Left ventricle myocardium inferior (tissue), 1 donor: ENCODE measurements at regions not wholly inside any gene's neighbourhood (a gene's known extent, or its start where the extent isn't known, plus 50 kb on each side); places are given as distances from the start of the nearest gene placed in this dataset.

Experiments
- DNase-seq: peaks from one replicate; pipeline ENCODE4 v3.0.0-alpha.2; 2020
- H3K27ac ChIP-seq: fragments of 200-600 bp; replicated peaks from 2 replicates; pipeline ENCODE4 v1.8.0; 2021
- H3K27me3 ChIP-seq: fragments of 200-600 bp; 2 replicates; pipeline ENCODE4 v1.8.0; 2021; ENCODE audit warnings: low read depth
- H3K36me3 ChIP-seq: fragments of 200-600 bp; 2 replicates; pipeline ENCODE4 v1.8.0; 2021
- H3K4me1 ChIP-seq: fragments of 200-600 bp; 2 replicates; pipeline ENCODE4 v1.8.0; 2021
- H3K4me3 ChIP-seq: fragments of 200-600 bp; 2 replicates; pipeline ENCODE4 v1.8.0; 2021; ENCODE audit warnings: mild to moderate bottlenecking, moderate library complexity
- H3K9me3 ChIP-seq: fragments of 200-600 bp; replicated peaks from 2 replicates; pipeline ENCODE4 v1.8.0; 2021
- intact Hi-C: fragments of 100-400 bp; cut with micrococcal nuclease; formaldehyde crosslinking; loops from one replicate; pipeline ENCODE4 v1.11.0; 2022
- TF ChIP-seq, protein P1 (sequence below): fragments of 200-600 bp; IDR thresholded peaks from 2 replicates; pipeline ENCODE4 v1.8.0; 2021; ENCODE audit warnings: antibody characterized with exemption, mild to moderate bottlenecking, borderline replicate concordance
- donor health status: DM: no; HTN: yes; CAD: no; lungs with severe emphysema.

DNA sequence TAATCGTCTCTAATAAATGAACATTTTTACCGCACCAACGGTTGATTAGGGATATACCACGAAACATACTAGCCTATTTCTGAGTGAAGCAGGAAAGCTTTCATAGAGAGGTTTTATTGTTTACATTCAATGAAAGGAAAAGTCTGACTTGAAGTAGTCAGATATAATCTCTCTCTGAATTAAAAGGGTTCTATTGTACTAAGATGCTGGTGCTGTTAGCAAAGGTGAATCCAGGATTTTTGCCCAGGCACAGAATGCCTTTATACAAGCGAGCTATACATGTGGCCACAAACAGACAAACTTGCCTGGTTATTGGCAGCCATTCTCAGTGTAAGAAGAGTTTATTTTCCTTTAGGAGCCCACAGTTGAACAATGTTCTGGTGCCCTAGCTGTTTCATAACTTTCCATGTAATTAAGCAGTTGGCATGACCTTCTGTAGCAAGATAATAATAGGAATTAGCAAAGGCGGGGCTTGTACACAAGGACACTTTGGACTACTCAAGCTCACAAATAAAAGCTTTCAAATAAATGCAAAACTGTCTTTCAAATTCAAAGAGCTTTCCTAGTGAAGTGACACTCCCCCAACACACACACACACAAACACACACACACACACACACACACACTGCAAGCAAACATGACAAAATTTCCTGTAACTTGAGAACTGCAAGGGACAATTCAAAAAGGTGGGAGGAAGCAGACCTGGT lies 198.7 kb upstream of the MAP3K1 start:
- peak overlapping the region; percentile 75 for H3K27ac ChIP-seq
- peaks cover 28% of the 10 kb centered on the region for H3K4me1 ChIP-seq
- no peaks in the 10 kb centered on the region for H3K27me3 ChIP-seq
- no peaks in the 10 kb centered on the region for H3K36me3 ChIP-seq
- no peak for DNase-seq
- peak overlapping the region; percentile 13 for H3K4me3 ChIP-seq
- H3K9me3 ChIP-seq = peaks cover 32% of the 10 kb centered on the region
- TF ChIP-seq, protein P1, sequence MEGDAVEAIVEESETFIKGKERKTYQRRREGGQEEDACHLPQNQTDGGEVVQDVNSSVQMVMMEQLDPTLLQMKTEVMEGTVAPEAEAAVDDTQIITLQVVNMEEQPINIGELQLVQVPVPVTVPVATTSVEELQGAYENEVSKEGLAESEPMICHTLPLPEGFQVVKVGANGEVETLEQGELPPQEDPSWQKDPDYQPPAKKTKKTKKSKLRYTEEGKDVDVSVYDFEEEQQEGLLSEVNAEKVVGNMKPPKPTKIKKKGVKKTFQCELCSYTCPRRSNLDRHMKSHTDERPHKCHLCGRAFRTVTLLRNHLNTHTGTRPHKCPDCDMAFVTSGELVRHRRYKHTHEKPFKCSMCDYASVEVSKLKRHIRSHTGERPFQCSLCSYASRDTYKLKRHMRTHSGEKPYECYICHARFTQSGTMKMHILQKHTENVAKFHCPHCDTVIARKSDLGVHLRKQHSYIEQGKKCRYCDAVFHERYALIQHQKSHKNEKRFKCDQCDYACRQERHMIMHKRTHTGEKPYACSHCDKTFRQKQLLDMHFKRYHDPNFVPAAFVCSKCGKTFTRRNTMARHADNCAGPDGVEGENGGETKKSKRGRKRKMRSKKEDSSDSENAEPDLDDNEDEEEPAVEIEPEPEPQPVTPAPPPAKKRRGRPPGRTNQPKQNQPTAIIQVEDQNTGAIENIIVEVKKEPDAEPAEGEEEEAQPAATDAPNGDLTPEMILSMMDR = no peak
- intact Hi-C loops = no loop called here

- Histone ChIP-seq H3K4me3 (peak overlapping the region; percentile 13), H3K27ac (peak overlapping the region; percentile 75), H3K9me3 (peaks cover 27% of the 10 kb centered on the region), H3K36me3 (no peaks in the 10 kb centered on the region), H3K4me1 (peaks cover 28% of the 10 kb centered on the region), H3K27me3 (no peaks in the 10 kb centered on the region)
- TF ChIP-seq, protein P1 = no peak
- no peak for DNase-seq
- intact Hi-C loops = no loop called here
Observed at GRCh38 chr5:56615361-56616153, 199.8 kb upstream of the MAP3K1 start.

DNA sequence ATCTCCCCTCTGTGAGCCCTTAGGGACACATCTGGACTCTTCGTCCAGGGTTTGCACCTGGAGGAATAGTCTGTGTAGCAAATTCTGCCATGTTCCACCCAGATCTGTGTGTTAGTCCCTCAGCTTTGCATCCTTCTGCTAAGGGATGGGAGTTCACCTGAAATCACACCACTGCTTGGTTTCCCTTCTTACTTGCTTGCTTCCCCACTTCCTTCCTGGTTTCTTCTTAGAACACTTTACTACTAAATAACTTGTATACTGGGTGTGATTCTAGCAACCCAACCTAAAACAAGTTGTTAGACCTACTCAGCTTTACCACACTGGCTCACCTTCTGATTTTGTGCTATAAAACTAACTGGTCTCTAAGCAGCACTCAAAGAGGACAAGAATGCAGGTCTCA lies 202.6 kb upstream of the MAP3K1 start:
- H3K4me1 ChIP-seq = peaks cover 34% of the 10 kb centered on the region
- H3K27me3 ChIP-seq = no peaks in the 10 kb centered on the region
- no peaks in the 10 kb centered on the region for H3K36me3 ChIP-seq
- no peak for DNase-seq
- H3K9me3 ChIP-seq = peaks cover 13% of the 10 kb centered on the region
- intact Hi-C loops = no loop called here
- TF ChIP-seq, protein P1 = no peak
- H3K4me3 ChIP-seq = no peak overlapping the region
- no peak overlapping the region for H3K27ac ChIP-seq

- peaks cover 9% of the 10 kb centered on the region for H3K9me3 ChIP-seq
- H3K4me3 ChIP-seq = no peak overlapping the region
- H3K27me3 ChIP-seq = no peaks in the 10 kb centered on the region
- H3K4me1 ChIP-seq = peaks cover 34% of the 10 kb centered on the region
- H3K27ac ChIP-seq = no peak overlapping the region
- TF ChIP-seq, protein P1 = no peak
- H3K36me3 ChIP-seq = no peaks in the 10 kb centered on the region
- DNase-seq = no peak
- intact Hi-C loops = no loop called here
Observed at GRCh38 chr5:56612353-56612752, 203.0 kb upstream of the MAP3K1 start.

DNA sequence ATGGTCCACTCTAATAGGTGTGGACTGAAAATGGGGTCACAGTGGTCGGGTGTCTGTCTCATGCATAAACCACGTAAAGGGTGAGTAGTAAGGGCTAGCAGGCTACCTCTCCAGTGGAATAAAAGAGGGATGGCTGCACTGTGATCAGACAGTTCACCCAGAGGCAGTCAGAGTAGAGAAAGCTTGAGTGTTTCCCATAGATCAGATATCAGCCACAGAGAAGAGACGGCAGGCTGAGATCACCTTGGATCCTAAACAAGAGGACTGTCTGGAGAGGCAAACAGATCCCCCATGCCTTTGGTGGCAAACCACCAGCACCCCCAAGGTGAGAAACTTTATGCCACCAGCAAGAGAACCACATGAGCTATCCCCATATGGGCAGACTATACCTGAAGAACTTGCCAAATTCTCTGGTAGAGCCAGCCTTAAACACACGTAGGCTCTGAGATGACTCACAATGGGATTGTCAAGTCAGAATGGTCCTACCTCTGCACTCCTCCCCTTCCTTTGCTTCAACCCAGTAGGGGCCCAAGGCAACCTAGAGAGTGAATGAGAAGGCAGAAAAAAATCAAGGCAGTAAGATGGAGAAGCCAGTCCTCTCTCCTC lies 205.2 kb upstream of the MAP3K1 start:
- peaks cover 8% of the 10 kb centered on the region for H3K9me3 ChIP-seq
- TF ChIP-seq, protein P1 = no peak
- intact Hi-C loops = no loop called here
- no peak for DNase-seq
- peaks cover 6% of the 10 kb centered on the region for H3K27me3 ChIP-seq
- no peaks in the 10 kb centered on the region for H3K36me3 ChIP-seq
- H3K4me1 ChIP-seq = peaks cover 13% of the 10 kb centered on the region
- no peak overlapping the region for H3K4me3 ChIP-seq
- H3K27ac ChIP-seq = no peak overlapping the region
